ENCODE measurements at regions not wholly inside any gene's neighbourhood (a gene's known extent, or its start where the extent isn't known, plus 50 kb on each side); places are given as distances from the start of the nearest gene placed in this dataset.
"Not testable (repeated sequence)": the region's sequence is repeated elsewhere in the genome, so short reads cannot be mapped to it uniquely, and the experiment has no call there.

GRCh38 chr2:2649109-2650072, 318.3 kb upstream of the MYT1L start:
- no peak for FAIRE-seq

DNA sequence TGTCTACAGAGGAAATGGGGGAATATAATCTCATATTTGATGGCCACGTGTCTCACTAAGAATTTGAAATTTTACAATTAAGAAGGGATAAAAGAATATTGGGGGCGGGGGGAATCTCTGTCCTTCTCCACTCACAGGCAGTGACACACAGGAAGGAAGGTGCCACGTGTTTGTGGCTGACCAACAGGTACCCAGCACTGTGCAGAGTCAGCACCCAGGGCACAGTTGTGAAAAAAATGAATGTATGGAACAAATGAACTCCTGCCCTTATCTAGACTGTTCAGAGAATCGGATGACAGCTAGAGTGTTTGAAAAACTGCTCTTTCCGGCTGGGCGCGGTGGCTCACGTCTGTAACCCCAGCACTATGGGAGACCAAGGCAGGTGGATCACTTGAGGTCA, 317.0 kb upstream of the MYT1L start:
- FAIRE-seq: no peak

DNA sequence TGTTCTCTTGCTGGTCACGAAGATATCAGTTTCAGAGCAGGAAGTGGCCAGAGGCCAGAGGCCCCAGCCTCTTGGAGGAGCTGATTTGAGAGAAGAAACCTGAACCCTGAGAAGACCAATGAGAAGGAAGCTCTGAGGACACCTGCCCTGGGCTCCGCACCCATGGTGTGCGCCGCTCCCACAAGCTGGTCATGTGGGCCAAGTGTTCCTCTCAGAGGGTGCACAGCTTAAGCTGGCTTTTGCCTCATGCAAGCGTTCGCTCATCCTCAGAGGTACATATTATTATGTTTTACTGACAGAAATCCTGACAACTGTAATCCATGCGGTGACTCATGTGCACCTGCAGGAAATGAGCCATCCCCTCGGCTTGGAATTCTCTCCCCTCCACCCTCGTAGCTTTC, 316.1 kb upstream of the MYT1L start:
- no peak for FAIRE-seq

GRCh38 chr2:2646433-2647051, 315.5 kb upstream of the MYT1L start:
- no peak for FAIRE-seq

DNA sequence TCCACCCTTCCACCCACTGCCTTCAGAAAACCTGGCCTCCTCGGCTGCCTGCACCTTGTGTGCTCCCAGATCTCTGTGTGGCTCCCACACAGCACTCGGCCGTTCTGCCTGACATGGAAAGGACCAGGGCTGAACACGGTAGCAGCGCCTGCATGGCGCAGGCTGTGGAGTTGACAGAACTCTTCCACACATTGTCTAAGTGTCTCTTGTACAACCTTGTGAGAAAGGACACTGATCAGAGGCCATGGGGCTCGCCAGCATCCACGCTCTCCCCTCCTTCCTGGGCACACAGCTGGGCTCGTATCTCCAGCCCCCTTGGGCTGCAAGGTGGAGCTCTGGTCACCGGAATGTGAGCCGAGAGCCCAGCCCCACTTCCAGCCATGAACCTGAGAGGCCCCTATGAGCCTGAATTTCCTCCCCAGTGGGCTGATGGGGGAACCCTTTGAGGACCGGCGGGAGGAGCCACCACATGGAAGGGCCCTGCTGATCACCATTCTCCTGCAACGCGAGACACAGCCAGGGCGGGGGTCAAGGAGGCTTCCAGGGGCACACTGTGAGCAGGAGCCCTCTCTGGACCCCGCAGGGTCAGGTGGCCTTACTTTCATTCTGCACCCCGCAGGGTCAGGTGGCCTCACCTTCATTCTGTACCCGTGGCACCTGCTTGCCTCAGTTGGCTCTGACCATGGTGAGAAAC, 314.2 kb upstream of the MYT1L start:
- FAIRE-seq: no peak

GRCh38 chr2:2644751-2645150, 313.7 kb upstream of the MYT1L start:
- not testable (repeated sequence) for FAIRE-seq

GRCh38 chr2:2644040-2644439, 313.0 kb upstream of the MYT1L start:
- FAIRE-seq: no peak

DNA sequence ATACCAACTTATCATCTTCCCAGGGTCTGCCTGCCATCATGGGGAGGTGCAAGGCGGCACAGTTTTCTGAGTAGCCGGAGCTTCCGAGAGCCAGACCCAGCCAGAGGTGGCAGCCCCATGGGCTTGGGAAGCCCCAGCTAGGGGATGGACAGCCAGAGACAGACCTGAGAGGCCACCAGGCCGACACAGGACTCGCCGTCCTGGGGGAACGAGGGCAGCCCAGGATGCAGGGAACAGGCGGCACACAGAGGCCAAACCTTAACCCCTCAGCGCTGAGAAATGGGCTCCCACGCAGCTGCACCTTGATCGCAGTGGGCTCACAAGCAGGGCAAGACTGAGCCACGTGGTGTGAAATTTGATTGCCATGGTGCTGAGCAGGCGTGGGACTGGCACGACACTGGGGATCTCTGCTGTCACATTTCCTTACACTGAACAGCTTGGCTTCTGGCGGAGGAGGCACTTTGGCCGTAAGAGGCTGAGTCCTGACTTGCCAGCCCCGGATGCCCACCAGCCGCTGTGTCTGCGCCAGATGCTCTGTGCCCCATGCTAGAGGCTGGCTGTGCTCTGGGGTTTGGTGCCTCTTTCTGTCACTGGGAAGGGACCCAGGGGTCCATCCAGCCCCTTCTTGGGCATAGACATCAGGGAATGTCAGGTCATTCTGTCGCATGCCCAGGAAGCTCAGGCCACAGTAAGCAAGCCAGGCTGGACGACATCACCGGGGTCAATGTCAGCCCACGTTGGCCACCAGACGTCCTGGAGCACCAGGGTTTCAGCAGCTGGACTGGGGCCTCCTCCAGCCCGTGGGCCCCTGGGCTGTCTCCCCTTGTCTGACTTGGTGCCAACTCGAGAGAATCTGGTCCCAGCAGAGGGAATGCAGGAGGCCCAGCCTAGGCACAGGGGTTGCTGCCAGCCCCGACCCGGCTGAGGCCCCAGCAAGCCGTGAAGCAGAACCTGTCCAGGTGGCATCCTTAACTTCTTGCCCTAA, 312.1 kb upstream of the MYT1L start:
- no peak for FAIRE-seq

GRCh38 chr2:2641541-2642410, 310.7 kb upstream of the MYT1L start:
- FAIRE-seq: no peak

DNA sequence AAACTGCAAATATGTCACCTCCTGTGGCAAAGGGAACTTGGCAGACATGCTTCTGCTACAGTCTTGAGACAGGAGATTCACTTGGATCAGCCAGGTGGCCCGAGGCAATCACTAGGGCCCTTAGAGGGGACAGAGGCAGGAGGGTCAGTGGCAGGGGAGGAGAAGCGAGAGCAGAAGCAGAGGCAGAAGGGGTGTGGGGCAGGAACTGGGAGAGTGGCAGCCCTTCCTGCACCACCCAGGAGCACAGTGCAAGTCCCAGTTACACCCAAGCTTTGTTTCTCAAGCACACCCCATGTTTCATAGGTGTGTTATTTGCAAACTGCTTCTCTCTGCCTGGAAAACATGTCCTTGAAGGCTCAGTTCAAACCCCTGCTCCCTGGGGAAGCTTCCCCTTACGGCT, 309.7 kb upstream of the MYT1L start:
- FAIRE-seq: no peak

GRCh38 chr2:2640371-2640770, 309.3 kb upstream of the MYT1L start:
- no peak for FAIRE-seq

DNA sequence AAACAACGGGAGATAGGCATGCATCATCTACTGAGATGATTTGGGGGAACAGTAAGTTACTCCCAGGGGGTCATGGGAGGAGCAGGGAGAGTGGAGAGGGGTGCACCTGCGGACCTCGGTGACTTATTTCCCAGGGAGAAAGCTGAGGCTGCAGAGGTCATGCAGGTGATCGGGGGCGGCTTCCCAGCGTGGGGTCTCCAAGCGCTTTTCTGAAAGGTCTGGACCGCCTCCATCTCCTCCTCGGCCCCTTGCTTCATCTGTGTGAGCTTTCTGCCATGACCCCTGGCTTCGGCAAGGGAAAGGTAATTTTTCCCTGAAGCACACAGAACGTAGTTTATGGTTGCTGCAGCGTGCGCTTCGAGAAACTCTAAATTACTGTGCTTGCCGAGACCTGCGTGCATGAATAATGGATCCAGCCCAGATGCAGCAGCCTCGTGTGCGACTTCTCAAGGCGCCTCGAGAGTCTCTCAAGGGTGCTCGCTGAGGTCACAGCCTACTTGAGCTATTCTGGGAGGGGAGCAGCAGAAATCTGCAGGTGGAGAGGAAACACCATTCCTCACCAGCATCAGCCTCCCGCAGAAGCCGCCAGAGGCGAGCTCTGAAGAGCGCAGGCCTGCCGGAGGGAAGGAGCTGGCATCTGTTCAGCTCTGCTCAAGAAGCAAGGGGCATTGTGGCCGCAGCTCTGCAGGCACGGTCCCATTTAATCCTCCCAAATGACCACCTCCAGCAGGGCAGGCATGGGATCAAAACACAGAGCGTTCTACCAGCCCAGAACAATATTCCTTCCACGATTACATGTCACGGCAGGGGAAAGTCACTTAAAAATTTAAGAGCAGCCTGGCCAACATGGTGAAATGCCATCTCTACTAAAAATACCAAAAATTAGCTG, 308.4 kb upstream of the MYT1L start:
- FAIRE-seq: no peak

DNA sequence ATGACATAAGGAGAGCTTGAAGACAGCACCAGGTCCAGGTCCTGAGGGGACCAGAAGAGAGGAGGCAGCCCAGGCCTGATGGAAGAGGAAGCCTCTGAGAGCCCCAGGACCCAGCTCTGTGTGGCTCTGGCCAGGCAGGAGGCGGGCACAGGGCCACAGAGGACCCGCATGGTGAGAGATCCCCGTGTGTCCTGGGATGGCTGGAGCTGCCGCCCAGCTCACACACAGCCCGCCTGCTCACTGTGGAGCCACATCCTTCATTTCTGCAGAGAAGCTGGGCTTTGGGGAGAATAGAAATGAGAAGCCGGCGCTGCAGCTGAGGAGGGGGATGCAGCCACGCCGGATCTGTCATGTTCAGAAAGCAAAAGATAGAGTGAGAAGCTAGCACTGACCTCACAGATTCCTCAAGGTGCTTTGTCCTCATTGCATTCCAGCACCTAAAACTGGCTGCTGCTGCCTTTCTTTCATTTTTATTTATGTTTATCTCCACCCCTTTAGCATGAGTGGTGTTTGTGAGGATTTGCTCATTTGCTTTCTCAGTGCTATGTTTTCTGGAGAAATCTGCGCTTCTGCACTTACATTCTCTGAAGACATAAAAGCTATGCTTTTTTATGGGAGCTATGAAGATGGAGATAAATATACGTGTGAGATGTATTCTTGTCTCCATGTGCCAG, 307.6 kb upstream of the MYT1L start:
- no peak for FAIRE-seq

DNA sequence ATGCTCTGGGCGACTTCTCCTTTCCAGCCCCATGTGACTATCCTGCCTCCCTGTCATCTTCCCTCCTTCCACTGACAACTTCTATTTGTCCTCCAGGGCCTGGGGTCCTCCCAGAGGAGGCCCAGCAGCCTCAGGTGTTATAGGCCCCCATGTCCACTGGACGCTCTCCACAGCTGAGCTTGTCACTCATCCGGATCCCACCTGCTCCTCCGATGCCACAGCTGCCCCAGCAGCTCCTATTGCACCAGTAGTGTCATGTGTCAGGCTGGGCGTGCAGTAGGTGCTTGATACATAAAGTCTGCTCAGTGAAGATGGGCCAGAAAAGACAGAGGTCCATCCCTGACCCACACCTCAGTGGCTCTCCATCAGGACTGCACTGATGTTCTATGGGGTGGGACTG, 305.7 kb upstream of the MYT1L start:
- FAIRE-seq: no peak

GRCh38 chr2:2635025-2635528, 304.0 kb upstream of the MYT1L start:
- FAIRE-seq: no peak

- no peak for FAIRE-seq
These were observed 301.9 kb upstream of the MYT1L start for GRCh38 chr2:2633017-2633416.

GRCh38 chr2:2623939-2624338, 292.9 kb upstream of the MYT1L start:
- FAIRE-seq: no peak

GRCh38 chr2:2621855-2622254, 290.8 kb upstream of the MYT1L start:
- no peak for FAIRE-seq

GRCh38 chr2:2620604-2621003, 289.5 kb upstream of the MYT1L start:
- FAIRE-seq: no peak

- no peak for FAIRE-seq
These were observed 288.9 kb upstream of the MYT1L start for GRCh38 chr2:2619995-2620394.
